ENCODE measurements at regions not wholly inside any gene's neighbourhood (a gene's known extent, or its start where the extent isn't known, plus 50 kb on each side); places are given as distances from the start of the nearest gene placed in this dataset.

- no peak for TF ChIP-seq FOXA2 (IDR thresholded peaks at IDR 0.05)
- no peak for TF ChIP-seq REST (IDR thresholded peaks at IDR 0.05)
These were observed 519.9 kb downstream of the RNF144A start for GRCh38 chr2:7437141-7437540.
